ENCODE measurements at regions not wholly inside any gene's neighbourhood (a gene's known extent, or its start where the extent isn't known, plus 50 kb on each side); places are given as distances from the start of the nearest gene placed in this dataset.
A peak's percentile ranks its signal among the peaks of the same experiment; 100 is the strongest.
"Not testable (repeated sequence)": the region's sequence is repeated elsewhere in the genome, so short reads cannot be mapped to it uniquely, and the experiment has no call there.

DNA sequence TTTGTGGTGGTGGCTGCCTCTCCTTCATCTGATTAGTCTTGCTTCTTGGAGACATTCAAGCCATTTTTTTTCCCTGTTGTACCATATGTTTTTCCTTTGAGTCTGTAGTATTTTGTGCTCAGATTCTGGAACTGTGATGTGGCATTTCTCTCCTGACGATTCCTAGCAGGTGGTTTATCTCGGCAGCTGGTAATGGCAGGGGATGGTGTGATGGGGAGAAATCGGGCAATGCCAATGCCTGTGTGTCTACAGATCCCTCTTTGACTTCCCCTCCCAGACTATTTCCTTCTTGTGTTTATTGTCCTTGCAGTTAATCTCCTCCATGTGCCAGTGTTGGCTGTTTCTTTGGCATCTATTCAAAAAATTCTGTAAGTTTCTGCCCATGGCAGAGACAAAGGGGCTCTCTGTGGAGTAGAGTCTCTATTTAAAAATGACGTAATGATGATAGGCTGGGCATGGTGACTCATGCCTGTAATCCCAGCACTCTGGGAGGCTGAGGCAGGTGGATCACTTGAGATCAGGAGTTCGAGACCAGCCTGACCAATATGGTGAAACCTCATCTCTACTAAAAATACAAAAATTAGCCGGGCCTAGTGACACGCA is 90.2 kb upstream of the ERCC4 start:
- DNase-seq = no peak

DNA sequence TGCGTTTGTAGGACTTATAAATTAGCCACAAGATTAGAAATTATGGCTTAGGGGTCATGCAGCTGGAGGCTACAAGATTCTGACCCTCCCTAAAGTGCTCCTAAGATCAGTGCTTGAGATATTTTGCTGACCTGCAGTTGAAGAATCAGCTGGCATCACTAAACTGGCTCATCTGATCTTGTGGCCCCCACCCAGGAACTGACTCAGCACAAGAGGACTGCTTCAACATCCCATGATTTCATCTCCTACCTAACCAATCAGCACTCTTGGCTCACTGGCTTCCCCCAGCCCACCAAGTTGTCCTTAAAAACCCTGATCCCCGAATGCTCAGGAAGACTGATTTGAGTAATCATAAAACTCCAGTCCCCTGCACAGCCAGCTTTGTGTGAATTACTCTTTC is 86.4 kb upstream of the ERCC4 start:
- DNase-seq = no peak

DNA sequence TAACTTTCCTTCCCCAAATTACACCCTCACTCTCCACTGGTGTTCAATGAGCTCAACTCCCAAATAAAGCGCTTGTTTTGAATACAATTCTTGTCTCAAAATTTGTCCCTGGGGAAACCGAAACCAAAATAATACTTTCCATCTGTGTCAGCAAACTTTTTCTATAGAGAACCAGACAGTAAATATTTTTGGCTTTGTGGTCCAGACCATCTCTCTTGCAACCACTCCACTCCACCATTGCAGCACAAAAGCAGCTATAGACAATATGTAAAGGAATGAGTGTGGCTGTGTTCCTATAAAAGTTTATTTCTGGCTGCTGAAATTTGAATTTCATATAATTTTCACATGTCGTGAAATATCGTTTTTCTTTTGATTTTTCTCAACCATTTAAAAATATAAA is 84.6 kb upstream of the ERCC4 start:
- DNase-seq = no peak

DNA sequence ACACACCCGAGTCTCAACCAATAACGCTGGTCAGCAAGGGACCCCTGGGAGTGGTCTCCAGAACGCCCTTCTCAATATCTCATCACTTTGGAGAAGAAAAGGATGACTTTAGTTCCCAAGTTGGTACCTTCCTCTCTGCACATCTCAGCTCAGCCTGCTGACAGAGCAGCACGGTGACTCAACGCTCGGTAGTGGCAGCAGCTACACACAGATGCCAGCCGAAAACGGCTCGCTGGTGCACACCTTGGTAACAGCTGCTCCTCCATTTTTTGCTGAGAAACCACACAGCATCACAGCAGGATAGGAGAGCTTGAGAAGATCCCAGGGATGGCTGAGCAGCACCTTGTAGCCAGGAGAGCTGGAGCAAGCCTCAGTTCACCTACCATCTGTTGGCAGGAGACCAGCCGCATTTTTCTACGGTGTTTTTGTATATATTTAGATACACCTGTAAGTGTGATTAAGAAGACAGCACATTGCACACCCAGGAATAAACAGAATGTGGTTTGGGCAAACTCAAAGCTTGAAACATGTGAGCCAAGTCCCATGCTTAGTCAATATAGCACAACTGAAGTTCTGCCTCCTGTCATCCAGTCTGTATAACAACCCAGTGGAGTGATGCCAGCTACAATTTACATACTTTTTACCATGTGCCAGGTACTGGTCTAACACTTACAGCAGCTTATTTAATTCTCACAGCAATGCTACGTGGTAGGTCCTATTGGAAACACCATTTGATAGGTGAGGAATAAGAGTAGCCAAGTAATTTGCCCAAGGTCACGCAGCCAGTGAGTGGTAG is 83.8 kb upstream of the ERCC4 start:
- DNase-seq = no peak

DNA sequence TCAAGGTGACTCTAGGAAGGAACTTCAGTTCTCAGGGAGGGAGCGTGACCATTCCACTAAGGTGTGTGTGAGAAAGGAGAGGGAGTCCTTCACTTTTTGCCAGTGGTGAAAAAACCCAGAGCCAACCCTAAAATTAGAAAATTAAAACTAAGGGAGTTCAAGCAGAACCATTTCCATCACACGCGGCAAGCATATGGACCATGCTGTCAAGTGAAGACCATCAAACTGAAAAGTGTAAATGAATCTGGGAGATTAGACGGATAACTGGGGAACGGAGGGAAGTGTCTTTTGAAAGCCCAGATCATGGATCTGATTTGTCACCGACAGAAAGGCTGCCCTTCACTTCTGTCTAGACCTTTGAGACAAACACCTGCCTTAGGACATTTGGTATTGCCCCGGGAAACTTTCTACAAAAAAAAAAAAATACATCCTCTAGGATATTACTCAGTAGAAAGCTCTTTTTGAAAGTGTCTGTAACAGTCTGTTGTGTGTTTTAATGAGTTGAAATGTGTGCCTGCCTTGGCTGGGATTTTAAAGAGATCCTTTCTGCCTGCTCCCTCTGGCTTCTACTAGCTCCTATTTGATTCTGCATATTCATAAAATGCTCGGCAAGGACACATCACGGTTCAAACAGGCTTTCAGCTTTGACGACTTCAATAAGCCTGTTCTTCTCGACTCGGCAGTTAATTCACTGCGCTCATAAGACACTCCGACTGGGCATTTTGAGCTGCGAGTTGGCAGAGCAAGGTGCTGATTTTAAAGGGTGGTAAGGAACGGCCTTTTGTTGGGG is 81.4 kb upstream of the ERCC4 start:
- no peak for DNase-seq

DNA sequence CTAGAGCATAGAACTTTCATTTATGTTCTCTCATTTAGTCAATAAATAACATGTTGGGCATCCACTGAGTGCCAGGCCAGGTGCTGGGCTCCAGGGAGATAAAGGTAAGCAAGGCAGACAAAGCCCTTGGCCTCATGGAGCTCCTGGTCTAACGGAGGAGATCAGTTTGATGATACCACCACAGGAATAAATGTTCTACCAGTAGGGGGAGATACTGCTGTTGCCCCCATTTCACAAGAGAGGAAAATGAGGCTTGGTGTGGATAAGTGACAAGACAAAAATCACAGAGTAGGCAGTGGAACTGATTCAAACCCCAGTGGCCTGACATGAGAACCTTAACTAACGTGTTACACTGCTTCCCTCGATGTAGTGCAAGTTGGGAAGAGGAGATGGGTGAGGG is 80.4 kb upstream of the ERCC4 start:
- DNase-seq = no peak

DNA sequence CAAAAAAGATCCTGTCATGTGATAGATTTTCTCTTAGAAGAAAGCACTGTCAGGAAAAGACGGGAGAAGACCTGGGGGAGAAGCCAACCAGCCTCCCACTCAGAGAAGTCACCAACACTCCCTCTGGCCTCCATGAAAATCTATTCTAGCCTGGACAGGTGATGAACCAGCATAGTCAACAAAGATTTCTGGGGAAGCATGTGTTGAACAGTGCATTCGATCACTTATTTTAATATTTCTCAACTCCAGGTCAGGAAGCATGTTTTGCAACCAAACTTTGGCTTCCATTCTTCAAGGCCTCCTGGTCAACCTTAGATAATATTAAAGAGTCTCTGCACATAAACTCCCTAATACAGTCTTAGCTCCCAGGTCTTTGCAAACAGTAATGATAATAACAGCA is 74.7 kb upstream of the ERCC4 start:
- no peak for DNase-seq

DNA sequence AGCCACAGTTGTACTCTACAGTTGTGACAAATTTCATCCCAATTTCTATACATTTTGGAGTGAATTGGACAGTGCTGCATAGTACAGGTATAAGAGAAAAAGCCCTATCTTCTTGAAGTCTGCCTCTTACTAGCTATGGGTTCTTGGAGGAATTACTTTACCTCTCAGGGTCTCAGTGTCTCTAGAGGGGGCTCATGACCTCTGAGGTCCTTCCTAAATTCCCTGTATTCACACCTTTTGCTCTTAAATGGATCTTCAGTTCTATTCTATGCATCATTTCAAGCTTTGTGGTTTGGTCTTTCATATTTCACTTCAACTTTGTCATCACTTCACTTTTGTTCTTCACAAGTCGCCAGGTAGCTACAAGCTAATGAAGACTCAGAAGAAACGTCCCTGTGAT is 71.2 kb upstream of the ERCC4 start:
- DNase-seq = no peak

DNA sequence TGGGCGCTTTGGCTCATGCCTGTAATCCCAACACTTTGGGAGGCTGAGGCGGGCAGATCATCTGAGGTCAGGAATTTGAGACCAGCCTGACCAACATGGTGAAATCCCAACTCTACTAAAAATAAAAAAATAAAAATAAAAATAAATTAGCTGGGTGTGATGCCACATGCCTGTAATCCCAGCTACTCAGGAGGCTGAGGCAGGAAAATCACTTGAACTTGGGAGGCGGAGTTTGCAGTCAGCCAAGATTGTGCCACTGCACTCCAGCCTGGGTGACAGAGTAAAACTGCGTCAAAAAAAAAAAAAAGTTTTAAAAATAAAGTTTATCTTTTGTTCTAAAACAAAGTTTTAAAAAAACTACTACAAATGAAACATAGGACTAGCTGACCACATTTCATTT is 69.8 kb upstream of the ERCC4 start:
- not testable (repeated sequence) for DNase-seq

DNA sequence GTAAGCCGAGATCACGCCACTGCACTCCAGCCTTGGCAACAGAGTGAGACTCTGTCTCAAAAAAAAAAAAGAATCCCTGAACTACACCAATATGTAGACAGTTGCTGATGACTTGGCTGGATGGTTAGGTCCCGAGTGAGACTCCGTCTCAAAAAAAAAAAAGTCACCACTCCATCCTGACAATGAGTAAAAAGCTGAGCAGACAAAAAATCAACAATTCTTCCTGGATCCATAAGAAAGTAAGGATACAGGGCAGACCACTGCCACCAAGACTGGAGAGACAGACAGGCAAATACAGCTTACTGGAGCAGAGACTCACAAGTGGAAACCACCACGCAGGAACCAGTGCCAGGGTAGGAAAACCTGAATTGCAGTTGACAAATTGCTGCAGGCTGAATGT is 67.1 kb upstream of the ERCC4 start:
- DNase-seq = no peak

DNA sequence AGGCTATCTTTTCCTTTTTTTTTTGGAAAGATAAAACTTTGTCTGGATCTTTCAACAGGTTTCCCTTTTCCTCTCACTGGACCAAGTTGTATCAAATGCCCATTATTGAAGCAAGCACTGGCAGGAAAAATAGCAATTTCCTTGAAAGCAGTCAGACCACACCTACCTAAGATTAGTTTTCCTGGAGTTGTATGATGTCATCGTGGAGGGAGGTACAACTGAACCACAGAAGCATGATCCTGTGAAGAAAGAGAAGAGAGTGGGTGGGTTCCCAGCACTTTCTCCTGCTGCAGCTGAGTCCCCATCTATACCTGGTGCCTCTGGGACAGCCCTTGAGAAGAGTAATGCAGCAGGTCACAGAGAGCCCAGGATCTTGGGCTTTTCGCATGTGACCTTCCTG is 63.6 kb upstream of the ERCC4 start:
- DNase-seq = no peak

DNA sequence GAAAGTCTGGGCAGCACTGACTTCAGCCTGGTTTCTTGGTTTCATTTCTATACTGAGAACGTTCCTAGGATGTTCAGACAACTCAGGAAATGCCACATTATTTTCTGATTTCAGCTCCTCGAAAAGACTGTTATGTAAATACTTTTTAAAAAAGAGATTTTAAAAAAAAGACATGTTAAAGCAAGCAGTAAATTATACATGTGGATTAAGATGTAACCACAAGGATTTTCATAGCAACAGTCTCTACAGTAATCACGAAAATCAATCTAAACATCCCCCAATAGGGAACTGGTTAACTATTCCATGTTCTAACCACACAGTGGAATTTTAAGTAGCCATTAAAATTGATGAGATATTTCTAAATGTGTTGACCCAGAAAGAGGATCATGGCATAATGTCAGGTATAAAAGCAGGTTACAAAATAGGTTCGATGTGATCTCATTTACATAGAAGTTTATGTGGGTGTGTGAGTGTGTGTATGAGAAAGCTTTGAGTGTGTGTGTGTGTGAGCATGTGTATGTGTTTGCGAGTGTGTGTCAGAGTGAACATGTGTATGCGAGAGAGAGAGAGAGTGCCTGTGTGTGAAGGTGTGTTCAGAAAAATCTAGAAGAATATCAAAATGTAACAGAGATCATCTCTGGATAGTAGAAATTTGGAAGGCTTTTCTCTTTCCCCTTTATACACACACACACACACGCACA is 63.0 kb upstream of the ERCC4 start:
- DNase-seq = no peak

DNA sequence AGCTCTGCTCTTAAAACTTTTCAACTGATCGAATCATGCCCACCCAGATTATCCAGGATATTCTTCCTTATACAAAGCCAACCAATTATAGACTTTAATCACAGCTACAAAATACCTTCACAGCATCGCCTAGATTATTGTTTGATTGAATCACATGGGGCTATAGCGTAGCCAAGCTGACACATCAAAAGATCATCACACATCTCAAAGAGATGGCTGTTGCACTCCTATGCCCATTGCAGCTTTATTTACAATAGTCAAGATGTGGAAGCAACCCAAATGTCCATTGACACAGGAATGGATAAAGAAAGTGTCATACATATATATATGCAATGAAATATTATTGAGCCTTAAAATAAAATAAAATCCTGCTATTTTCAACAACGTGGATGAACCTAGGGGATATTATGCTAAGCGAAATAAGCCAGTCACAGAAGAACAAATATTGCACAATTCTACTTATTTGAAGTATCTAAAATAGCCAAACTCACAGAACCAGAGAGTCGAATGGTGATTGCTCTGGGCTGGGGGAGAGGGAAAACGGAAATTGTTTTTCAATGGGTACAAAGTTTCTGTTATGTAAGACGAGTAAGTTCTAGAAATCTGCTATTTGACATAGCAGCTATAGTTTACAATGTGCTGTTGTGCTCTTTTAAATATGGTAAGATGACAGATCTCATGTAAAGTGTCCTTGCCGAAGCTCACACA is 60.9 kb upstream of the ERCC4 start:
- DNase-seq = no peak

DNA sequence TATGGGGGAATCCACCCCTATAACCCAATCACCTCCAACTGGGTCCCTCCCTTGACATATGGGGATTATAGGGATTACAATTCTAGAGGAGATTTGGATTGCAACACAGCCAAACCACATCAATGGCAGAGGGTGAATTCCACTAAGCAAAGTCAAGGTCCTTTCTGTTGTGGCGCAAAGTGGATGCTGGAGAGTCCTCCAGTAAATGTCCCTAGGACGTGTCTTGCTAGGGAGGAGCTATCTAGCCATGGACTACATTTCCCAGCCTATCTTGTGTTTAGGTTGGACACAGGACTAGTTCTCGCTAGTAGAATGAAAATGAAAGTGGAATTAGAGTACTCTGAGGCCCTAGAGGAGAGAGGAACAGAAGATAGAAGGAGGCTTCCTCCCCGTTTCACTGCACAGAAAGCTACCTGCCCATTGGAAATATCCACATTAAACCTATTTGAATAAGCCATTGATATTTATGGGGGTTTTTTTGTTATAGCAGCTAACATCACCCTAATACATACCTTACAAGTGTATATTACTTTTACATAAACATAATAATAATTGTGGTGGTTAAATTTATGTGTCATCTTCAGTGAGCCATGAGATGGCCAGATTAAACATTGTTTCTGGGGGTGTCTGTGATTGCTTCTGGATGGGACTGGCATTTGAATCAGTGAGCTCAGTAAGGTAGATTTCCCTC is 56.7 kb upstream of the ERCC4 start:
- no peak for DNase-seq

DNA sequence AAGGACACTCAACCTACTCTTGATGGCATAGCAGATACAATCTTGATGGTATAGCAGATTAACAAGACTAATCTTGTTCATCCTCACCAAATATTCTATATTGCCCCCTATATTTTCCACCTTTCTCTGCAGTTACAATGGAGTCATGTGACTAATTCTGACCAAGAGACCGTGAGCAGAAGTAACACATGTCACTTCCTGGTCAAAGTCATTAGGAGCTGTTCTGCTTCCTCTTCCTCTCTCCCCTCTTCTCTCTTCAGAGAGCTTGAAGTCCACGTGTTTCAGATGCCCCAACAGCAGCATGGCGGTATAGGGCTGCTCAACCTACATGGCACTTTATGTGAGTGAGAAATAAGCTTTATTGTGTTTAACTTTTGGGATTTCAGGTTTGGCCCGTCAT is 55.3 kb upstream of the ERCC4 start:
- no peak for DNase-seq

DNA sequence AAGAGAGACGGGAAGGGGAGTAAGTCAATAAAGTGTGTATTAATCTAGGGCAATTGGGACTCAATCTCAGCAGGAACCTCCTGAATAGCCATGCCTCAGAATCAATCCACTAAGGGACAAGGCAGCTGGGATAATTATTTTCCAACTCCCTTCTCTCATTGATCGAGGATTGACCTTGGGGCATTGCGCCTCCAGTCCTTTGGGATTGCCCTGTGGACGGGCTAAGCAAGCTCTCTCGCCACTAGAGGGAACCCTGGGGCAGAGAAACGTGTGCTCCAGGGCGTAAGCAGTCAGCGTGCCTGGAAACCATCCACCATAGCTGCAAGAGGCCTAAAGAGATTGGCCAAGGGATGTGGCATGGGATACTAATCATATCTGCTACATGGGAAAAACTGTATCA is 53.9 kb upstream of the ERCC4 start:
- peak; percentile 14 for DNase-seq
